SK-N-MC (cell line): ENCODE measurements at regions not wholly inside any gene's neighbourhood (a gene's known extent, or its start where the extent isn't known, plus 50 kb on each side); places are given as distances from the start of the nearest gene placed in this dataset.

Experiments used
- EZH2 ChIP-seq: fragments of 200-600 bp; sonication (generic); IDR thresholded peaks from one replicate; pipeline ENCODE4 v1.6.1; 2017; ENCODE audit warnings: antibody characterized with exemption
- POLR2AphosphoS5 ChIP-seq: IDR thresholded peaks from 2 replicates; pipeline ENCODE4 v1.6.1; 2012; ENCODE audit warnings: mild to moderate bottlenecking, low read depth, low read length, borderline replicate concordance

GRCh38 chr9:660227-660626, 181.3 kb upstream of the DMRT1 start:
- TF ChIP-seq EZH2 (no peak), POLR2AphosphoS5 (no peak)
